OCI-LY3 (cell line): ENCODE measurements at regions not wholly inside any gene's neighbourhood (a gene's known extent, or its start where the extent isn't known, plus 50 kb on each side); places are given as distances from the start of the nearest gene placed in this dataset.
"Not testable (repeated sequence)": the region's sequence is repeated elsewhere in the genome, so short reads cannot be mapped to it uniquely, and the experiment has no call there.

Experiments
- CTCF ChIP-seq: fragments of 200-600, 300-600 bp; sonication (generic); IDR thresholded peaks from 2 replicates; pipeline ENCODE4 v1.5.1; 2014; ENCODE audit warnings: antibody characterized with exemption, low read length, low read depth
- EZH2phosphoT487 ChIP-seq: fragments of 200-600 bp; shearing (Covaris generic); IDR thresholded peaks from 2 replicates; pipeline ENCODE4 v1.6.1; 2018; ENCODE audit warnings: antibody characterized with exemption, mixed run types, low read depth

DNA sequence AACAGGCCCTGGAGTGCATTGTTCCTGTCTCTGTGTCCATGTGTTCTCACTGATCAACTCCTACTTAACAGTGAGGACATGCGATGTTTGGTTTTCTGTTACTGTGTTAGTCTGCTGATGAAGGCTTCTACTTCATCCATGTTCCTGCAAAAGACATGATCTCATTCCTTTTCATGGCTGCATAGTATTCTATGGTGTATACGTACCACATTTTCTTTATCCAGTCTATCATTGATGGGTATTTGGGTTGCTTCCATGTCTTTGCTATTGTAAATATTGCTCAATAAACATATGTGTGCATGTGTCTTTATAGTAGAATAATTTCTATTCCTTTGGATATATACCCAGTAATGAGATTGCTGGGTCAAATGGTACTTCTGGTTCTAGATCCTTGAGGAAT is 537.7 kb upstream of the FSHR start:
- TF ChIP-seq EZH2phosphoT487, CTCF: not testable (repeated sequence)
